GM21390 (cell line): ENCODE measurements at regions not wholly inside any gene's neighbourhood (a gene's known extent, or its start where the extent isn't known, plus 50 kb on each side); places are given as distances from the start of the nearest gene placed in this dataset.
A peak's percentile ranks its signal among the peaks of the same experiment; 100 is the strongest.
"Not testable (repeated sequence)": the region's sequence is repeated elsewhere in the genome, so short reads cannot be mapped to it uniquely, and the experiment has no call there.

Experiments used
- ATAC-seq: cut with Tn5 transposase; IDR thresholded peaks from one replicate; pipeline ENCODE4 v1.9.1; 2021; ENCODE audit not compliant: unreplicated experiment

- not testable (repeated sequence) for ATAC-seq
Measured at GRCh38 chr21:6482616-6483015, 4038.8 kb upstream of the TPTE start.

- ATAC-seq = not testable (repeated sequence)
Measured at GRCh38 chr21:6483645-6484044, 4037.7 kb upstream of the TPTE start.

- ATAC-seq = not testable (repeated sequence)
Measured at GRCh38 chr21:6486821-6487220, 4034.6 kb upstream of the TPTE start.

GRCh38 chr21:6492691-6493090 lies 4028.7 kb upstream of the TPTE start:
- ATAC-seq = not testable (repeated sequence)

- ATAC-seq = not testable (repeated sequence)
Measured at GRCh38 chr21:6493957-6494356, 4027.4 kb upstream of the TPTE start.

GRCh38 chr21:6496356-6496755 lies 4025.0 kb upstream of the TPTE start:
- ATAC-seq = not testable (repeated sequence)

GRCh38 chr21:6498716-6499115 lies 4022.7 kb upstream of the TPTE start:
- ATAC-seq = peak; percentile 8

- ATAC-seq = peak; percentile 52
Measured at GRCh38 chr21:6499128-6499826, 4022.1 kb upstream of the TPTE start.

GRCh38 chr21:6499866-6500265 lies 4021.5 kb upstream of the TPTE start:
- not testable (repeated sequence) for ATAC-seq

- ATAC-seq = peak; percentile 42
Measured at GRCh38 chr21:6500681-6501080, 4020.7 kb upstream of the TPTE start.

GRCh38 chr21:6506167-6506894 lies 4015.1 kb upstream of the TPTE start:
- not testable (repeated sequence) for ATAC-seq

GRCh38 chr21:6507632-6508031 lies 4013.8 kb upstream of the TPTE start:
- not testable (repeated sequence) for ATAC-seq

GRCh38 chr21:6521777-6522176 lies 3999.6 kb upstream of the TPTE start:
- not testable (repeated sequence) for ATAC-seq

GRCh38 chr21:6526213-6526612 lies 3995.2 kb upstream of the TPTE start:
- ATAC-seq = not testable (repeated sequence)

- not testable (repeated sequence) for ATAC-seq
Measured at GRCh38 chr21:6530655-6531054, 3990.7 kb upstream of the TPTE start.

- ATAC-seq = not testable (repeated sequence)
Measured at GRCh38 chr21:6533261-6533660, 3988.1 kb upstream of the TPTE start.

GRCh38 chr21:6538320-6538719 lies 3983.1 kb upstream of the TPTE start:
- ATAC-seq = not testable (repeated sequence)

- ATAC-seq = not testable (repeated sequence)
Measured at GRCh38 chr21:6539688-6540087, 3981.7 kb upstream of the TPTE start.

GRCh38 chr21:6541036-6541435 lies 3980.3 kb upstream of the TPTE start:
- ATAC-seq = not testable (repeated sequence)

- ATAC-seq = not testable (repeated sequence)
Measured at GRCh38 chr21:6545288-6545687, 3976.1 kb upstream of the TPTE start.

- not testable (repeated sequence) for ATAC-seq
Measured at GRCh38 chr21:6551045-6551444, 3970.3 kb upstream of the TPTE start.
